ENCODE measurements at regions not wholly inside any gene's neighbourhood (a gene's known extent, or its start where the extent isn't known, plus 50 kb on each side); places are given as distances from the start of the nearest gene placed in this dataset.
"Not testable (repeated sequence)": the region's sequence is repeated elsewhere in the genome, so short reads cannot be mapped to it uniquely, and the experiment has no call there.

DNA sequence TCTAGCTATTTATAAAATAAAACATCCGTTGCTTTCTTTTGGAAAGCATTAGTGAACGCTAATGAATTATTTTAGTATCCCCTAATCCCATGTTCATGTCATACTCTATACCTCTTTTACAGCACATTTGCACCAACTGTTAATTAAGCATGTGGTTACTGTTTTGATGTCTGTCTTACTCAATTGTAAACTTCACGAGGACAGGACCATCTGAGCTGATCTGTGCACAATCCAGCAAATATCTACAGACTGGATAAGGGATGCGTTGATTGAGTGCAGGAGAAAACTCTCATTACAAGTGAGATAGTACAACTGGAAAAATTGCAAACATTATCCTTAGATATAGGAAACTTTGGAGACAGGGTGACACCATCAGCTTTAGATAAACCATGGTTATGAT lies 201.1 kb downstream of the PCDH20 start:
- DNase-seq, result no peak

DNA sequence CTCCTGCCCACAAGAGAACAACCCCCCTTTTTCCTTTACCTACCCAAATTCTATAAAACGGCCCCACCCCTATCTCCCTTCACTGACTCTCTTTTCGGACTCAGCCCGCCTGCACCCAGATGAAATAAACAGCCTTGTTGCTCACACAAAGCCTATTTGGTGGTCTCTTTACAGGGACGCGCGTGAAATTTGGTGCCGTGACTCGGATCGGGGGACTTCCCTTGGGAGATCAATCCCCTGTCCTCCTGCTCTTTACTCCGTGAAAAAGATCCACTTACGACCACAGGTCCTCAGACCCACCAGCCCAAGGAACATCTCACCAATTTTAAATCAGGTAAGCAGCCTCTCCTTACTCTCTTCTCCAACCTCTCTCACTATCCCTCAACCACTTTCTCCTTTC lies 209.8 kb downstream of the PCDH20 start:
- DNase-seq, result not testable (repeated sequence)

DNA sequence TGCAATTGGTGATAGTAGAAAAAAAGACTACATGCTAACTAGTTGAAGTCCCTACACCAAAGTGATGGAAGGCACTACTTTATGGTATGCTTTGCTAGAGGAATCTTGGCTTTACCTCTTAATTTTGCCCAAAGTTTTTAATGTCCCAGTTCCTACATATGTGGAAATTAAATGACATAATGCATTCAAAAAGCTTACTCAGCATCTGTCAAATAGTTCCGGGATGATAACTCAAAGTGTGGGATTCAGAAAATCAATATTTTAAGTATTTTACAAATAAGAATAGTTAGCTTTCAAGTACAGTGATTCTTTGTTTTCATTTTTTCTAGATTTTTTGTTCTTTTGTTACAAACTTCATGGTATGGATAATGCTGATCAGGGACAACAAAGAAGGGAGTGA lies 211.6 kb downstream of the PCDH20 start:
- no peak for DNase-seq

DNA sequence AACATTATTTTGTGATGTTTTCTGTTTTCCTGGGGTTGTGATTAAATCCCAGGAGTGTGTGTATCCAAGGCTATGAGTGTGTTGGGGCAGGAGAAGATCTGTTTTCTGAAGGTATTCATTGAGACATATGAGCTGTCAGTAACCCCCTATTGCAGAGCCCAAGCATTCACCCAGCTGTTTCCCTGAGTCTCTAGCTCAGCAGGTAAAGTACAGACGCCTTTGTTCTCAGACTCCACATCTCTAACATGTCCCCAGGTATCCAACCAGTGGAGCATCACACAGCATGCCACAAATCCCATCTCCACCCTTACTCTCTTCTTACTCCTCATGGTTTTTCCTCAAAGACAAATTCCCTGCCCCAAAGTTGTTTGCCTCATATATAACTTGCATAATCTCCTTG lies 213.6 kb downstream of the PCDH20 start:
- no peak for DNase-seq

DNA sequence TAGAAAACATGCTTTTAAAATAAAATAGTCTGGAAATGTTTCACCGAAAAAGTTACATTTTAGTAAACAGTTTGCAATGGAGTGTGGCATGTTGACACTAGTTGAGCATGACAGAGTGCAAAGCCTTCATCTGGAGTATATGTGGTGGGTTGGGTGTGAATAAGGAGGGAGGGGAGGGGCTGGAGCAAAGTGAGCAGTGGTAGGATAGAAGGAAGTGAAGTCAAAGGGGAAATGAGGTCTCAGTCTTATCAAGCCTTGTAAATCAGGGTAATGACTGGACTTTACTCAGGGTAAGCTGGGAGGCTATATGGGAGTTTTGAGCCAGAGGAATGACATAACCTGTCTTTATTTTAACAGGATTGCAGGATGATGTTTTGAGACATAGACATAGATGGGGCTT lies 222.8 kb downstream of the PCDH20 start:
- no peak for DNase-seq

DNA sequence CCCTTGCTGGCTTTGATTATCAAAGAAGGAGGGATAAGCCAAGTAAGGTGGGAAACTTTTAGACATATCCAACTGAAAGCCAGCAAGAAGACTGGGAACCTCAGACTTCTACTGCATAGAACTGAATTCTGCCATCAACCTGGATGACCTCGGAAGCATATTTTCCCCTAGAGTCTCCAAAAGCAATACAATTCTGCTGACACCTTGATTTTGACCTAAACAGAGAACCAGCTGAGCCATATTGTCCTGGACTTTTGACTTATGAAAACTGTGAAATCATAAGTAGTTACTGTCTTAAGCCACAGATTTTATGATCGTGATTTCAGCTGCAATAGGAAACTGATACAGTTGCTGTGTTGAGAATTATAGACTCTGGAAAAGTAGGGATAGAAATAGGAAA lies 227.6 kb downstream of the PCDH20 start:
- DNase-seq, result no peak

DNA sequence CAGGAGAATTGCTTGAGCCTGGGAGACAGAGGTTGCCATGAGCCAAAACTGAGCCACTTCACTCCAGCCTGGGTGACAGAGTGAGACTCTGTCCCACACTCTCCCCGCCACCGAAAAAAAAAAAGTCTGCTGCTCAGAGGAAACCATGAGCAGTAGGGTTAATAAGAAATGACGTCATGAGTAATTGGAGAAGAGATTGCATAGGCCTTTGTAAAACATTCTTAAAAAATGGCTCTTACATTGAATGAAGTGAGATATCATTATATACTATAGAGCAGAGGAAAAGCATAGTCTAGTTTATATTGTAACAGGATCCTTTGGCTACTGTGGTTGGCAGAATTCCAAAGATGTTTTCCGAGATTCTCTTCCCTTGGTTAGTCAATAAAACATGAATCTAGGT lies 228.2 kb downstream of the PCDH20 start:
- no peak for DNase-seq

DNA sequence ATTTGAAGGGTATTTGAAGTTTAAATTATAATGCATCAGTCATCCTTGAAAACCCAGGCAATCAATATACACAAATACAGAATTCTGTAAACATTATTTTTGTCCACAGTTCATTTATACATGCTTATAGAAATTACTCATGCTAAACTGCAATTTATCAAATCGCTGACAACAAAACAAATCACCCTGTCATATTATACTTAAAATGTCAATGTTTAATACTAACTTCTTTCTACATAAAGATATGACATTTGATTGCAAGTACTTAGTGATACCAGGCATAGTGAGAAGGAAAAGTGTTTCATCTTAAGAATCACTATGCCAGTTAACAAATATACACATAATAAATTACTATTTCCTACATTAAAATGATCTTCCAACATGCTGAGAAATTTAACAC lies 232.0 kb downstream of the PCDH20 start:
- DNase-seq, result no peak

DNA sequence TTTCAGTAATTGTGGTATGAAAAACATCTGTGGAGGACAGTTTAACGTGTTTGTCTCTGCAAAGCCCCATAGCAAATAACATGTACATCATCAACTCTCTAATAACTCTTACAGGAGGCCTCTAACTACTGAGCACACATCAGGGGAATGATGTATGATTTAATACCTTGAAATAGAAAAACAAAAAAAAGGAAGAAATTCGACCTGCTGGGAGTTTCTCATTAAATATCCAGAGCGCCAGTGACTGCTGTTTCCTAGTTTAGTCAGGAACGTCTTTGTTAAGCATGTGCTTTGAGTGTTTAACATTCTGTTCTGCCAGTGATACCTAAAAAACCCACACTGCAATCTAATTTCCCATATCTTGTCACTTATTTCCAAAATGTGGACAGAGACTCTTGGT lies 235.4 kb downstream of the PCDH20 start:
- DNase-seq, result no peak

DNA sequence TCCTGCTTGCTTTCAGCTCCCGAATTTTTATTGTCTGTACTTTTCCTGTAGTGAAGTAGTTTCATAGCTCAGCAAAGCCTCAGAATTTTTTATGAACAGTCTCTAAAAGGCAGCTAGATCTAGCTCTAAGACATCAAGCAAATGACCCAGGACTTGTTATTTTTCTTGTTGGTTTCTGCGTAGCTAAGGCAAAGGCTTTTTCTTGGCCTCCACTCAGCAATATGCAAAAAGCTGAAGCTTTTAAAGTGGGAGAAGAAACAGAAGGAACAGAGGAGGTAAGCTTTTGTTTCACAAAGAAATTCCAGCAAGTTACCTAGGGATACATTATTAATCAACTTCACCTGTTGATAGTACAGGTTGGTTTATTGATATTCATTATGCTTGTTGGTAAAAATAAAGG lies 235.9 kb downstream of the PCDH20 start:
- DNase-seq, result no peak

DNA sequence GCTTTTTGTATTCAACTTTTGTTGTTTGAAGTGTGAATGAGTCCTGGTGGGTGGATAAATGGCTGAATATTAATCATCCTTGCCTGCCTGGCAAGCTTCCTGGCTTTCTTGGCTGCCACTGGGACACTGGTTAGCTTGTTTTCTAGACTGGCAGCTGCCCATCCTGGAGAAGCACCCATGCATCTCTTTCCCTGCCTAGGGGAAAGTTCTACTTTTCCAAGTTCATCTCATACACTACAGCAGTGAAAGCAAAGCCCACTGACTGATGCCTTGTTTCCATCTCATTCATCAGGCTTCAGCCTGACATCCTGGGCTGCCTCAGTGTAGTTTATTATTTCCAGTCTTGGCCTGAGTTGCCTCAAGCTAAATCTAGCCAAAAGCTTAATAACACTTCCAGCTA lies 244.8 kb downstream of the PCDH20 start:
- no peak for DNase-seq

DNA sequence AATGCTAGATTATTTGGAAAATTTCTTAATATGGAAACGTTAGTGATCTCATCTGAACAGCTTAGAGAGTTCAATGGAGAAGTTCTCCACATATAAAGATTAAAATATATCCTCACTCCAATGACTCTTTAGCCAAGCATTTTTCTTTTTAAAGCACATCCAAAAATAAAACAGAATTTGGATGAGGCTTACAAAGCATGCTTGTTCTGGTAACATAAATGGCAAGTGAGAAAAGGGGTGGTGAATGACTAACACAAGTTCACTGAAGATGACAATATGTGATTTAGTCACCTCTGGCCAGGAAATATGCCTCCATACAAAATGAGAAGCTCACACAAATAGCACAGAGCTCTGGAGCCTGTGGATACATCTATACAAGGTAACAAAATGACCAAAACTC lies 253.0 kb downstream of the PCDH20 start:
- DNase-seq, result no peak

DNA sequence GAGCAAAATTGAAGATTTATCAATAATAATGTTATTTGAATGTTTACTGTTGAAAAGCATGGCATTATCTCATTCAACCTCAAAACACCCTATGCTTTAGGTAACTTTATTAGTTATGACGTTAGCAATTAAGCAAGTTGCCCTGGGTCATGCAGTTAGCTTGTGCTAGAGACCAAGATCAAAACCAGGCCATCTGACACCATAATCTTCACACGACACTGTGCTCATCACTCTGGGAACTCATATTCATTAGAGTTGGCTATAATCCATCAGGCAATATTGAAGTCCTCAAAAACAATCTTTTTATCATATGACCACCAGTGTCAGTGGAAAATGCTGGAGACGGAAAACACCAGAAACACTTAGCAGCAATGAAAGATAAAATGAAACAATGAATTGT lies 253.5 kb downstream of the PCDH20 start:
- no peak for DNase-seq

DNA sequence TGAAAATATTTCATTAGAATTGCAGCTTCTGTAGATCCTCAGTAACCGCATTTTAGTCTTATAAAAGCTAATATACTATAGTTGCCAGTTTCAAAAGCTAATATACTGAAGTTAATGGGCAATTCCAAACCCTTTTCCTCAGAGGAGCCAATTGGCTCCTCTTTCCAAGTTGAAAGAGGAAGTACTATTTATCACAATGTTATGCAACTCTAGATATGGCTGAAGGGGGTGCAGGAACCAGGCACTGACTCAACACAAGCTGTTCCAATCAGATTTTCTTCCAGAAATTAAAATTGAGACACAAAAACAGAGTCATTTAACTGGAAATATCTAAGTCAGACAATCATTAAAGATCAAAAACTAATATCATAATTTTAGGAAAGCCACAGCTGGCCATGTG lies 258.9 kb downstream of the PCDH20 start:
- no peak for DNase-seq

DNA sequence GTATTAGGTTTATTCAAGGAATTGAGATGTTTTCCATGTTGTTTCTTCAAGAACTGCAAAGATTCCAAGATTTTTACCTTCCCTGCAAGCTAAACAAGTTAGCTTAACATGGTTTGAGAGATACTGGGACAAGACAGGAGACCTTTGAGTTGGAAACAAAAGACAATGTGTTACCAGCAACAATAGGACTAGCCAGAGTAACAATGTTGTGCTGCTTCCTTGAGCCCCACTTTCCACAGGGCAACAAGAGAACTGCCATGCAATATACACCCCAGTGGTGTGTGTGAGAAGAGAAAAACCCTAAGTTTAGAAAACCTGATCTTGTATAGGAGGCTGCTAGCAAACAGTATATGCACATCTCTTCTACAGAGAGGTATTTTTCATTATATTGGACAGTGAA lies 264.6 kb downstream of the PCDH20 start:
- DNase-seq, result no peak

DNA sequence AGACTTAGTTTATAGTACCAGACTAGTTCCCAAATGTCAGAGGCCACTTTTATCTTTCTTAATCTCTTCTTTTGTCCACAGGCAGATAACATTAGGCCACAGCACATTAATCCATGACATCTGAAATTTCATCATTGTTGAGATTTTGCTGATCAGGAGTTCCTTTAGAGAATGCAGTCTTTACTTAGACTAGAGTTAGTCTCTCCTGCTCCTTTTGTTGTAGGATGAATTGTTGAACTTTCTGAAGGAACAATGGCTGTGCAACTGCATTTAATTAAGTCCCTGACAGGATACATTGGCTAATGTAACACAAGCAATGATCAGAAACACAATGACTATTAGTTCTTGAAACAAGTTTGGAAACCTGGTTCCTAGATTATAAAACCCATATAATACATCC lies 266.3 kb downstream of the PCDH20 start:
- no peak for DNase-seq

DNA sequence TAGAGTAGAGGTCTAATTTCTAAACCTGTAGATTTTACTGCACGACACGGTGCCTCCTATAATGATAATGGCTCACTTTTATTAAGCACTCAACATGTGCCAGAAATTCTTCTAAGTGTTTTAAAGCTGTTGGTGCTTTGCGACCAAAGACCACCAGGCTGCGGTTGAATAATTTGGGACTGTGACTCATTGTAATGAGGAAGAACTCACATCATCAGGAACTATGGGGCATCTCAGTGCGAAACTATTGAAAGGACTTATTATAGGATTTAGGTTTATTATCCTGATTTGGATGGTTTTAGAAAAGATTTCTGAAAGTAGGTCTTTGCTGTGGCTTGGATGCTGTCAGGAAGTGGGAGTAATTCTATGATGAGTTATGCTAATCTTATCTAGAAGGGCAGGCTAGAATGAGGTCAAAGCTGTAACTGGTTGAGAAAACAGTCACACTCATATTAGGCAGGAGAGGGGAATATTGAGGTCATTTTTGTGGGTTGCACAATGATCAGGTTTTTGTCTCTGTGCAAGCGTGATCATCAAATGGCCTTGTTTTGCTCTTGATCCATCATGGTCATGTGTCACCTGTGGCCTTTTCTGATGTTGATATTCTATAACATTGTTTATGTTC lies 266.8 kb downstream of the PCDH20 start:
- DNase-seq, result no peak

DNA sequence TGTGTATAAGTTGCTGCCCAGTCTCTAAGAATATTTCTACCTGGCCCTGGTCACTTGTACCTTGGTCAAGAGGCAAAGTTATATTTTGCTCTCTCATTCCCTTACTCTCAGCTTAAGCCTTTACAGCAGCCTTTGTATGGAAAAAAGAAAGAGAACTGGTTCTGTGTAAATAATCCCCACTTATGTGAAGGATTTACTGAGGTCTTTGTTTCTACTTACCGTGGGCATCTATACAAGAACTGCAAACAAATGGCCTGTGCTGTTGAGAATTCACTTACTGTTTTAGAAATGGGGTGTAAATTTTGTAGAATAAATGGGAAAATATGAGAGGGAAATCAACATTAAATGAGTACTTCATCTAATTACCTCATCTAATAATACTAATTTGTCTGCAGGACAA lies 267.4 kb downstream of the PCDH20 start:
- DNase-seq, result no peak

DNA sequence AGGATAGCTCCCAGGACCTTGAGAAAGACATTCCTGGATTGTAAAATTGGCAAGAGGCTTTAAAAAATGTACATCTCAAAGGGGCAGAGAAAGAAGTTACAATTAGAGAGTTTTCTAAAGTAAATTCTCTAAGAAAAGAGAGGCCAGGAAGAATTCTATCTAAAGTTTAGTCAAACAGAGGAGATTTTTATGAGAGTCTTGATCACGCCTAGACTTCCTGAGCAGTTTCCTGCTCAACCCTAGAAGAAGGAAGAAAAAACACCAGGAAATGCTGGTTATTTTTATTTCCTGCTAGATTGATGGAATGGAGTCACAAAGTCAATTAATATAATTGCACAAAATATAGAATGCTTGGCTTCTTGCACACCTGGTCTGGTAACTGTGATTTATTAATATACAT lies 269.1 kb downstream of the PCDH20 start:
- DNase-seq, result no peak

DNA sequence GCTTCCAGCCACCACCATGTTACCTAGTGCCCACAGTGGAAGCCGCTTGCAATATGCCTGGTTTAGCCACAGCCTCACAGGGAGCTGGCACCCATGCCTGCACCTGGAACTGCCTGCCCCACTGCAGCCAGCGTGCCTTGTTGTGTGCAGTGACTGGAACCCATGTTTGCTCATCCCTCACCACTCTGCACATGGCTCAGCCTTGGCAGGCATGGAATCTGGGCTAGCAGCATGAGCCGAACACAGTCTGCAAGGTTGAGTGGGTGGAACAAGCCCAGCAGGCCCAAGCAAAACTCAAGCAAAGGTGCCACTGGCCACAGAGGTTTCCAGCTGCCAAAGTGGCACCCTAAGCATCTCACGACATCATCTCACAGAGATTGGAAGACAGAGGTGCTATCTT lies 269.5 kb downstream of the PCDH20 start:
- no peak for DNase-seq

DNA sequence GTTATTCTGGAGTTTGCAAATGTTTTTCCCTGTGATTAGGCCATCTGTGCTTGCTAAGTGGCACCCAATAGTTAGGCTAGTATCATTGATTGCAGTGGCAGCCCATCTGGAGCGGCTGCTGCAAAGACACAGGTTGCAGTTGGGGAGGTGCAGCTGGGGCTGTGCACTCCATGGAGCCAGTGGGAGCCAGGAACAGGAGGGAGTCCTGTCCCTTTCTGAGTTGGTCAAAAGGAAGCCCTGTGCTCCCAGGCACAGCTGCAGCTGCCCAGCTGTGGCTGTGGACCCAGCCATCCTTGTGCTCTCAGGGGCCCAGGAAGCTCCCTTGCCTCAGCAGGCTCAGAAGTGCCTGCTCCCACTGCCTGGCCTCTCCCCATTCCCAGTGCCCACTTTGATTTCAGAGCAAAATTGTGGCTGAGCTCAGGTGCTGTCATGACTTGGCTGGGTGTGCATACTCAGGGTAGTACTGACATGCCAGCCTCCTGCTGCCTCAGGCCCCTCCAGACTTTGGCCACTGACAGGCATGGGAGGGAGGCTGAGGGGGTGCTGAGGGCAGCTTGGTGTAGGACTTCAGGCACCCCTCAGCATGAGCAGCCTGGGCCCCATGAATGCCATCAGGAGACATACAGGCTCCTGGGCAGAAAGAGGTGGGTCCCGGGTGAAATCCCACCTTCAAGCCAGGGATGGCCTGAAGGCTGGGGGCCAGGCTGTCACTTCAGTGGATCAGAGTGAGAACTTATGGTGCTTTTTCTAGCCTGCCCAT lies 270.6 kb downstream of the PCDH20 start:
- no peak for DNase-seq

DNA sequence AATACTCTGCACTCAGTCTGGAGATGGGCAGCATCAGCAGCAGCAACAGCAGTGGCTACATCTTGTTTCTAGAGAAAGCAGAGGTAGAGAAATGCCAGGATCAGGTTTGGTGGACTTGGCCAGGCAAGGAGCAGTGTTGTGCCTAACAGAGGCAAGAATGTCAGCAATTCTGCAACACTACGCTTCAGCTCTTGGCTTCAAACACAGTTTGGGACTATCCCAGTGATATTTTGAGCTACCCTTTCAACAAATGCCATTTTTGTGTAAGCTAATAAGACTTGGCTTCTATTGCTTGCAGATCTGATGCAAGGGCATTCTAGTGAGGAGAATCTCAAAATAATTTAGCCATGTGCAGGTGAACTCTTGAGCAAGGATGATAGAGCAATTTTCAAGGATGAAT lies 271.3 kb downstream of the PCDH20 start:
- DNase-seq, result no peak

DNA sequence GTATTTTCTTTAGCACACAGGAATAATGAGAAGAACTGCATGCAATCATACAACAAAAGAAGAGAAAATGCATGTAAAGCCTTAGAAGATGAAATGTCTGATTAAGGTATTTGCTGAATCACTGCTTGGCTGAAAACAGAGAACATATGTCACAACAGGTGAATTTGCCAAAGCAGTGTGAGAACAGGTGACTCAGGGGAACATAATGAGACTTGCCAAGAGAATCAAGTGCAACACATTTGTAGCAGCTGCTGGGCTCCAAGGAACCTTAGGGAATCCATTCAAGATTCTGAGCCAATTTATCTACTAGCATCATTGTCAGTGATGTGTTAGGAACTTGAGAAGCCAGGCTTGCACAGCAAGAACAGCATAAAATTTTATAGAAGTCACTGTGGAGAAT lies 273.1 kb downstream of the PCDH20 start:
- DNase-seq, result no peak

DNA sequence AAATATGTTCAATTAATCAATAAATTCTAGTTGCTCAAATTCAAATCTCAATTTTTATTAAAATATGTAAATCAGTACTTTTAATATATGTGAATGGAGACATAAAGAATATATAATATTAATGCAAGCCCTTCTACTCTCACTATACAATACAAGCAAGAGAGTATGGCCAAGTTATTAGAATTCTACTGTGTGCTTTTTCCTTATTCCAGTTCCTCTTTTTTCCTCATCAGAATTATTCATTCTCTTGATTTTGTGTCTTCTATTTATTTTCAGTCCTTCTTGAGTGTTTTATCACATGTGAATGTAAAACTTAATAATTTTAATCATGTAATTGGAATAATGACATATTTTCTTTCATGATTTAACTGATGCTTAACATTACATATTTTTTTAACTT lies 276.8 kb downstream of the PCDH20 start:
- DNase-seq, result no peak

DNA sequence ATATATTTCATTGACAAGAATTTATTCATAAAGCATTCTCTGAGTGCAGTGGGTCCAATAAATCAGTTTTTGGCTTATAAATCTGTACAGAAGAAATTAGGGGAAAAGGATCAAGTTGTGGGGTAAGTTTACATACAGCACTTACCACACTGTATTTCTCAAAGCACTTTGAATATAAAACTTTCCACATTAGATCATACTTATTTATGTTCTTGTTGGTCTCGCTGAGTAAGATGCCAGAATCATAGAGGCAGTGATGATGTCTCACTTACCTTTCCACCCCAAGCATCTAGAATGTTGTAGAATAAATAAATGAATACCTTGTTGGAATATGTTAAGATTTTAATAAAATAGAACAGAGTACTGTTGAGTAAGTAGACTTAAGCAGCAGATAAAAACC lies 279.1 kb downstream of the PCDH20 start:
- no peak for DNase-seq
